GM19395 (cell line): ENCODE measurements at regions not wholly inside any gene's neighbourhood (a gene's known extent, or its start where the extent isn't known, plus 50 kb on each side); places are given as distances from the start of the nearest gene placed in this dataset.
"Not testable (repeated sequence)": the region's sequence is repeated elsewhere in the genome, so short reads cannot be mapped to it uniquely, and the experiment has no call there.

Experiments
- ATAC-seq: cut with Tn5 transposase; IDR thresholded peaks from one replicate; pipeline ENCODE4 v1.9.1; 2021; ENCODE audit warnings: mild to moderate bottlenecking, moderate library complexity; ENCODE audit not compliant: unreplicated experiment

DNA sequence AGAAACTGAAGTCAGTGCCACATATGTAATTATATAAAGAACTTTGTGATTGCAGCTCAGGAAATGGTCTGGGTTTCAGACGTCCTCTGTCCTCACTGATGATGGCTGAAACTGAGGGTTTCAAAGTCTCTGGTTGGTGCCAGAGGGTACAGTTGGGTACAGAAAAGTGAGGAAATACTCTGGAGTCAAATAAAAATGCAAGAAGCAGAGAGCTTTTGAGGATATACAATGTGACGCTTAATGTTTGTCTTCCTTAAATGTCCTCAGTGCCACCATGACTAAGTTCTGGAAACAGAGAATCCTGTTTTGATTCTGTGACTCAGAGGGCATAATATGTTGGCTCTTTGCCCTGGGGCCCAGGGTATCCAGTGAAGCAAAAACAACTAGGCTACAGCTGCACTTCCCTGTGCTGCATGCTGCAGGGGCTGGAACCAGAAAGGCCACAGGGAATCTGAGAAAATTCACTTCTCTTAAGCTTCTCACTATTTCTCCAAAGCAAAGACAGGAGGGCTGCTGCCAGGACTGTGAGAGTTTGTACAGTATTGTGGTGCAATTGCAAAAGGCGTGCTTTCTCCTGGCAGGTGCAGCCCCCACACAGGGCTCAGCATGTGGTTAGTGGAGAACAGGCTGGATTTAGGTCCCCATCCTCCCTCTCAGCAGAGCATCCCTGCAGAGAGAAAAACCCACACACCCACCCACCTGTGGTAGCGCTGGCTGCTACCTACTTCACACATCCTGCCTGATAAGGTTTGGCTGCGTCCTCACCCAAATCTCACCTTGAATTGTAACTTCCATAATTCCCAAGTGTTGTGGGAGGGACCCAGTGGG is 169.5 kb upstream of the SVIL start:
- no peak for ATAC-seq

DNA sequence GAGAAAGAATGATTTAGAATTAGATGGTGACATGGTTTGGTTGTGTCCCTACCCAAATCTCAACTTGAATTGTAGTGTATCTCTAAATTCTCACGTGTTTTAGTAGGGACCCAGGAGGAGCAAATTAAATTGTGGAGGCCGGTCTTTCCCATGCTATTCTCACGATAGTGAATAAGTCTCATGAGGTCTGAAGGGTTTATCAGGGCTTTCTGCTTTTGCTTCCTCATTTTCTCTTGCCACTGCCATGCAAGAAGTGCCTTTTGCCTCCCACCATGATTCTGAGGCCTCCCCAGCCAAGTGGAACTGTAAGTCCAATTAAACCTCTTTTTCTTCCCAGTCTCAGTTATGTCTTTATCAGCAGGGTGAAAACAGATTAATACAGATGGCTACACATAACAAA is 167.4 kb upstream of the SVIL start:
- no peak for ATAC-seq

DNA sequence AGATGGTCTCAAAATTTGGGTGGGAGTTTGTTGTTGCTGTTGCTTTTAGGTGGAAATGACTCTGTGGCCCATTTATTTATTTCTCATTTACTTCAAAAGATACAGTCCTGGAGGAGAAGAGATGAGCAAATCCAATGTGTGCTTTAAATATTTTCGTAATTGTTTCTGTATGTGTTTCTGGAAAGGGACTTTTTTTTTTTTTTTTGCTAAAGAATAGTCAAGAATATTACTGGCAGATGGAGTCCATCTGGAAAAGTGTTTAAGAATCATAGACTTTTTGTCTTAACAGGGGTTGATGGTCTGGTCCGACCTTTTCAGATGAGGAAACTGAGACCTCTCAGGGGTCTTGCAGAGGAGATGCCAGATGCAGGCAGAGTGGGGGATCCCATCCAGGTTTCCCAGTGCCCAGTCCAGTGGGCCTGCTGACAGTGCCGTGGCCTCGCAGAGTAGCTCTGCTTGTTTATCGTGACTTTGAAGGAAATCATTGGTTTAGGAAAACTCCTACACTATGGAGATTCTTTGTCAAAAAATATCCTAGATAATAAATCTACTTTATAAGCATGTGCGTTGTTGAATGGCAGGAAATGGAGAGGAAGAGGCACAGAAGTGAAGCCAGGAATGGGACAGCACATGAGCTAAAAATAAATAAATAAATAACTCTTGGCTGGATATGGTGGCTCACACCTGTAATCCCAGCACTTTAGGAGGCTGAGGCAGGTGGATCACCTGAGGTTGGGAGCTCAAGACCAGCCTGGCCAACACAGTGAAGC is 164.3 kb upstream of the SVIL start:
- ATAC-seq = no peak

DNA sequence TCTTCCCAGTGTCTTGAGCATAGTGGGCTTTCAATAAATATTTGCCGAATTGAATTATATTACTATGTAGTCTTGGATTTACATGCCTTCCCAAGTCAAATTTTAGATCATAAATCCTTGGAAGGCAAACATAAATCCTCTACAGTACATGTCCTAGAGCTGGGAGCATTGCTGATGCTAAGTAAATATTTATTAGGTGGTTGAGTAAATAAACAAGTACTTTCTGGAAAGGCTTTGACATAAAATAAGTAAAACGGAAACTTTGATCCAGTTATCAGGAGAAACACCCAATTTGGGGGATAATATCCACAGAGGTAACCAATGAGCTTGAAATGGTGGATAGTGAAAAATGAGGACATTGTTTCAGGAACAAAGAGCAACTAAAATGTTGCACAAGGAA is 162.8 kb upstream of the SVIL start:
- no peak for ATAC-seq

DNA sequence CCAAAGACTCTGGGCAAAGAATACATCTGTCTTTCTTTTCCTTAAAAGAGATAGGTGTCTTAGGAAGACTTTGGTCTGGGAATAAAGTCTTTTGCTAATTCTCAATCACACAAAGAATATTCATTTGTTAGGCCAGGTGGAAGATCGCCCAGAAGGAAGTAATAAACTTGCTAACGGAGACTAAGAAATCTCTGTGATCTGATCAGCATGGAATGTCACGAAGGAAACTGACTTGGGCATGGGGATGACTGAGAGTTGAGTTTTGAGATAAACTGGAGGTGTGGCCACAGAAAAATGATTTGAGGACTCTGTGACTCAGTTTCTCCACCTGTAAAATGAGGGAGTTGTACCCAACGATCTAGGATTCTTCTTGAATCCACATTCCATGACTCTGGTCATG is 161.1 kb upstream of the SVIL start:
- no peak for ATAC-seq

DNA sequence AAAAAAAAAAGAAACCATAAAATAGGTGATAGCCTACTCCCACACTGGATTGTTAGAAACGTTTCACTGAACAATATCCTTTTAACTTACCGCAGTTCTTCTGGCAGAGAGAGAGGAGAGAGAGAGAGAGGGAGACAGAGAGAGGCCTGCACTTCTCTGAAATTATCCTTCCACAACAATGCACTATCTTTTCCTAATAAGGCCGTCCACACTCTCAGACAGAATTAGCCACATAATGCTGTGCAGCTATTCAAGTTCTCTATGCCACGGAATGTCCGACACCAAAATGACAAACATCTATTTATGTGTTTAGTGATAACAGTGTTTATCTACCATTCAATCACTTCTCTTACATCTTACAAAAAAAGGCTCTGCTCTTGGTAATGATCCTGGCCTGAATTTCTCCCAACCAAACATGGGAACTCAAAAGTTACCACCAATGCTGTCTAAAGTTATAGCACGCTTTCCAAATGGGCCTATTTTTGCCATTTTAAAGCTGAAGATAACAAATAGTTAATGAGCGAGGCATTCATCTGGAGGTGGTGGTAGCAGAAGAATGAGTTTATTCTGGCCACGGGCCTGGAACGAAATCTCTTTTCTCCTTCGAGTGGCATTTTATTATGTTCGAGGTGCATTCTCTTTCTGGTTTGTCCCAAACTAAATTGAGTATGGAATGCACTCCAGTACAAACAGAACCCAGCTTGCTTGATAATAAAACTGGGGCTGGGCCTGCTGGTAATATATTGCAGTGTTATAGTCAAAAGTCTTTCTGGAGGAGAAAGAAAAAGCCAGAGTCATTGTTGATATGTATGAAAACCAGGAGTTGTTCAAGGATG is 160.2 kb upstream of the SVIL start:
- ATAC-seq = no peak

DNA sequence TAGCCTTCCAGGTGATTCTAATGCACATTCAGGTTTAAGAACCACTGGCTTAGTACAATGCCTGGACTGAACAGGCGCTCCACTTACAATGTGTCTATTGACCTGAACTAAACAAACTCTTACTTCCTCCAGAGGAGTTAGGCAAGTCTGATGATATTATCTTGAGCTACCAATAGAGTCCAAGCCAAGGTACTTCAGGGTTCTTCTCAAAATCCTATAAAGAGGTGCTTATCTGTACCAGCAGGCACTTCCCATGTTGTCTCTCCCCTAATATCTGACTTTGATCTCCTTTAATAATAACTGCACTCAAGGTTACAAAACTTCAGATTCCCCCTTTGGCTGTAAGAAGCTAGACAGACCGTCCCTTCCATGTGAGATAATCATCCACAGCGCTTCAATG is 157.0 kb upstream of the SVIL start:
- no peak for ATAC-seq

DNA sequence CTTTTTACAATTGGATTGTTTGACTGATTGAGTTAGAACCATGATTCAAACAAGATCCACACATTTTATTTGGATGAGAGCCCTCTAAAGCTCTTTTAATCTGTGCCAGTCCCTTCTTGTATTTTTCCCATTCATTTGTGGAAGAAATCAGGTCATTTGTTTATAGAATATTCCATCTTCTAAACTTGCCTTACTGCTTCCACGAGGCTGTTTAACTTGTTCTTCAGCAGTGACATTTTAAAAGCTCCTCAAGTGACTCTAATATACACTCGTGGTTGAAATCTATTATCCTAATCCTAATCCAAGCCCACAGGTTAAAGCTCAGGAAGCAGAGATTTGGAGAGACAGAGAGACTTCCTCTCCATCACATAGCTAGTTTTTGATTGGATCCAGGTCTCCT is 155.4 kb upstream of the SVIL start:
- ATAC-seq = no peak

DNA sequence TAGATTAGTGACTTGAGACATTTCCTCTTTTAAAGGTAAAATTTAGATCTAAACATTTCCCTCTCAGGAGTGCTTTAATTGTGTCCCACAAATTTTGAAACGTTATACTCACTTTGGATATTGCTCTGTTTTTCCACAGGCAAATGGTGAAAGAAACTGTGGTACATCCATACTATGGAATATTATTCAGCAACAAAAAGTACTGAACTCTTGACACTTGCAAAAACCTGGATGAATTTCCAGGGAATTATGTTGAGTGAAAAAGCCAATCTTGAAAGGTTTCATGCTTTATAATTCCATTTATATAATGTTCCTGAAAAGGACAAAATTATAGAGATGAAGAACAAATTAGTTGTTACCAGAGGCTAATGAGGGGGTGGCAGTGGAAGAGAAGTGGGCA is 153.3 kb upstream of the SVIL start:
- ATAC-seq = no peak

DNA sequence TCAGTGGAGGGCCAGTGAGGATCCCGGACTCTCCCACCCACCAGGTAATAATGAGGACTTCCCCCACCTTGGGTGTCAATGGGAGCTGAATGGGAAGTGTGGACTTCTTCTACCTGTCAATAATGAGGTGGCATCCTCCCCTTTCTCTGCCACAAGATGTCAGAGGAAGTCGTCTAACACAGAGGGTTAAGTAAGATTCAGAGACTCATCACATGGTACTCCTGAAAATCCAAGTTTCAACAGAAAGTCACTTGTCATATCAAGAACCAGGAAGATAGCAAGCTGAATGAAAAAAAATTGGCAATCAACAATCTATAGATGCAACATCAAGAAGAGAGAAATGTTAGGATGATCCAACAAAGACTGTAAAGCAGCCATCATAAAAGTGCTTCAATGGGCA is 150.9 kb upstream of the SVIL start:
- no peak for ATAC-seq

DNA sequence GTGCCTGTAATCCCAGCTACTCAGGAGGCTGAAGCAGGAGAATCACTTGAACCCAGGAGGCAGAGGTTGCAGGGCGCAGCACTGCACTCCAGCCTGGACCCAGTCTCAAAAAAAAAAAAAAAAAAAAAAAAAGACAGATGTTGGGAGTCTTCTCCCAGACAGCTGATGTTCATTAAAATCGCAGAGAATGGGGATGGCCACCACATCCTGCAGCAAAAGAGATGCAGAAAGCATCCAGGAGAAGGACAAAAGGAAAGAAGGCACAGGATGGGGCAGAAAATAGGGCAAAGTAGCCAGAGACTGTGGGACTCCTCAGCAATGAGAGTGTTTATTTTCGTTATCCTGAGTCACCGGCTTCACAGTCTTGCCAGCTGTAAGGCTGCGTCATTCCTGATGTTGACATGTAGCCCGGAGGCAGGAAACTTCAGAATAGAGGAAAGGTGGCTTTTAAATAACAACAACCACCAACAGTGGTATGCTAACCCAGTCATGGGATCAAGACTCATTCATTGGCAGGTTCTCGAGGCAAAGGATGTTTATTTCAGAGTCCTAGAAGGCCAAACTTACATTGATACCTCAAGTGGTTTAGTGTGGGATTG is 149.5 kb upstream of the SVIL start:
- no peak for ATAC-seq

DNA sequence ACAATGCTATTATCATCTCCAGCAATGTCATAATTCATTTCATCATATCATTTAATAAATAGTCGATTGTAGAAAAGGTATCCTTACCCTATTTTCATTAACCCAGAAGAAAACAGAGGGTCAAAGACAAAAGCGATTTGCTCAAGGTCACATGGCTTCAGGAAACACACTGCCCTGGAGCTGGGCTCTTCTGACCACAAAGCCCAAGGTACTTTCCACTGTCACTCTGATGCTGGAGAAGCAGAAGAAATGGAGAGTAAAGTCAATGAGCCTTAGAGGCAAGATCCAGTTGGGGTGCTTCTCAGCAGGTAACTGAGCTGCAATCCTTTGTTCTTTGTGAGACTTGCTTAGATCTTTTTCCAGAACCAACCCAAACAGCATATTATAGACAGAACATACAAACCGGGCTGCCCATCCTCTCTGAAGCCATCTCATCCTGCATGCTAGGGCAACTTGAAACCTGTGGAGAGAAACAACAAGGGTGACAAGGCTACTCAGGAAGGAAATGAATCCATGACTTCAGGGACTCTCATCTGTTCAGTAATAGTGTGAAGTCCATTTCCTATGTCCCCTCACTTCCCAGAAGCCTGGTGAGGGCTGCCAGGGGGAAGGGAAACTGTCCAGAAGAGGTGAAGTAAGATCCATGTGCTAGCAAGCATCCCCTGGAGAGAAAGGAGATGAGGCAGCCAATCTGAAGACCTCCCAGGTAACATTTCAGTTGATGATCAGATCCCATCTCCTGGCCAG is 148.6 kb upstream of the SVIL start:
- no peak for ATAC-seq

DNA sequence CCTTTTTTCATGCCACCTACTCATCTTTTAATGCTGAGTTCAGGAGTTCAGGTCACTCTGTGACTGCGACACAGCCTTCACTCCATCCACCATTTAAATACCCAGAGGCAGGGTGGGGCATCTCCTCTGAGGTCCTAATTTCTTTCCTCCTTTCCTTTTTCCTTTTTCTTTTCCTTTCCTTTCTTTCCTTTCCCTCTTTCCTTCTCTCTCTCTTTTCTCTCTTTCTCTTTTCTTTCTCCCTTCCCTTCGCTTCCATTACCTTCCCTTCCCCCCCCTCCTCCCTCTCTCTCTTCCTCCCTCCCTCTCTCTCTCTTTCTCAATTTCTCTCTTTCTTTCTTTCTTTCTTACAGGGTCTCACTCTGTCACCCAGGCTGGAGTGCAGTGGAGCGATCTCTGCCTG is 145.9 kb upstream of the SVIL start:
- ATAC-seq = no peak

DNA sequence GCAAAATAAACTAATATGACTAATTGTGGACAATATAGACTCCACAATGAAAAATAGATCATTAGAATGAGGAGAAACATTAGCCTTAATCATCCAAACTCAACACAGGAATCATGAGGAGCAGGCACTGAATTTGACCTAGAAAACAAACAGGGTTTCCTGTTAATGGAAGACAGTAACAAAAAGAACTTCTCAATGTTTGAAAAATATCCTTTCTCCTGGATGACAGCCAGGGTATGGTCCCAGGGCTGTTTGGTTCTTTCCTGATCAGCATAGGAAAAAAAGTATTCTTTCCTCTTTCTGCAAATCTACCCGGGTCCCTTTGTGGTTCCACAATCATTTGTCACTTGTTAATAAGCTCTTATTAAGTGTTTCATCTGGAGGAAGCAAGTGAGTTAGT is 145.3 kb upstream of the SVIL start:
- no peak for ATAC-seq

DNA sequence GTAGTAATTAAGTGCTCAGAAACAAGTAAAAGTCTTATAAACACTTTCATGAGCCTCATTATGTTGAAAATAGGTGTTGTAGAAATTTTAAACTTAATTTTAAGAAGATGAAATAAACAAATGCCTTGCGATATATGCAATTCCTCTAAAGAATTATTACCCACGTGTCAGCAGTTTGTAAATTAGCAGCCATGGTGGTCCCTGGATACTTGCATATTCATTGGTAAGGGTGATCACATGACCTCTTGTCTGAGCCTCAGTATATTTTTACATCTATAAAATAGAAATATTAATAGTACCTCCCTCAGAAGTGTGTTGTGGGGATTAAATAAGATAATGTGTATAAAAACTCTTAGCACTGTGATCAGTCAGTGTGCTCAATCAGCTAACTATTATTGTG is 141.5 kb upstream of the SVIL start:
- no peak for ATAC-seq

DNA sequence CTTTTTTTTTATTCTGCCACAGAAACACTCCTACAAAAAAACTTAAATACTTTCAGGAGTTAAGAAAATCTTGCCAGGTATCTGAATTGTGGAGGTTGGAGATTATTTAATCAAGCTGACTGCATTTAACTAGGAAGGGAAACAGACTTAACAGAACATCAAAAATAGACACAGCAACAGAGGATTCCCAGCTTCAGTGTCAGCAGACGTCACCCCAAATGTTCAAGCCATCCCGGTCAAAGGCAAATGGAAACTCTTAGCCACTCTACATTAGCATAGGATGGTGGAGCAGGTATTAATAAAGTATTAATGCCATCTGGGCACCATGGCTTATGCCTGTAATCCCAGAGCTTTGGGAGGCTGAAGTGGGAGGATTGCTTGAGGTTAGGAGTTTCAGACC is 139.7 kb upstream of the SVIL start:
- no peak for ATAC-seq

DNA sequence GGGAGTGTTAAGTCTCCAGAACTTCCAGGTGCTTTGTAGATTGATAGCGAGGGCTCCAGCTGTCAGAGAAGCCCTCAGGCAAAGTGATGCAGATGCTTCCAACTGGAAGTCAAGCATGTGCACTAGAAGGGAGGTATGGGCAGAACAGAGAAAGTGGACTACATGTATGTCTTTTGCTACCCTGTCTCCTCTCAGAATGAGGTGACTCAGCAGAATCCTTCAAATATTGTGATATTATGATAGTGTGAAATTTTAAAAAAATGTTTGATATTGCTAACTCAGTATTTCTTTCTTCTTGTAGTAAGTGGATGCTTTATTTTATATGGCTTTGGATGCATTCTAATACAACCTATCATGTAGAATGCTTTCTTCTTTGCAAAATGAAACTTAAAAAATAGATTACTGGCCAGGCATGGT is 138.9 kb upstream of the SVIL start:
- ATAC-seq = no peak

DNA sequence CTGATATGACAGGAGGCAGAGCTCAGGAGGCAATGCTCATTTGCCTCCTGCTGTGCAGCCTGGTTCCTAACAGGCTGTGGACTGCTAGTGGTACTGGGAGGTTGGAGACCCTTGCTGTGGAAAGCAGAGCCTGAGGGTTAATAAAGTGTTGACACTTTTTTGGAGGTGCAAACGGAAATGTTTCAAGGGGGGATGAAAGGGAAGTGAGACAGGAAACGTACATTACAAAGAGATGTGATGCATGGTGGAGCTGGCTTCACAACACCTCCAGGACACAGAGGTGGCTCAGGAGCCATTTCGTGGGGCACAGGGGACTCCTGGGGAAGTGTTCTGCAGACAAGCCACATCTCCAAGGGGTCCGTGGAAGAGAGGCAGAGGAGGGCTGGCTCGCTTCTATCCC is 137.6 kb upstream of the SVIL start:
- no peak for ATAC-seq

DNA sequence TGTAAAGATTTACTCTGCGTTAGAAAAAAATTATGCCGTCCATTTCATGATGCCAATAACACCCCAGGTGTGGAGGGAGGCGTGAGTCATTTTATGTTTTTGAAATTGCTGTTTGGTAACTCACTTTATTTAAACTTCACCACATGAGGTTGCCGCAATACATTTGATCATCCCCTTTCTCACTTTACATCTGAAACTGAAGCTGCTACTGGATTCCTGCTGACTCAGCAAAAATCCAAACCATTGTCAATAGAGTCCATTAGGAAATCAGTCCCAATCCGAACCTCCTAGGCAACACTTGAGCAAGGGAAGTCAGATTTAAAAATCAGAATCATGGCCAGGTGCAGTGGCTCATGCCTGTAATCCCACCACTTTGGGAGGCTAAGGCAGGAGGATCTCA is 136.6 kb upstream of the SVIL start:
- no peak for ATAC-seq

DNA sequence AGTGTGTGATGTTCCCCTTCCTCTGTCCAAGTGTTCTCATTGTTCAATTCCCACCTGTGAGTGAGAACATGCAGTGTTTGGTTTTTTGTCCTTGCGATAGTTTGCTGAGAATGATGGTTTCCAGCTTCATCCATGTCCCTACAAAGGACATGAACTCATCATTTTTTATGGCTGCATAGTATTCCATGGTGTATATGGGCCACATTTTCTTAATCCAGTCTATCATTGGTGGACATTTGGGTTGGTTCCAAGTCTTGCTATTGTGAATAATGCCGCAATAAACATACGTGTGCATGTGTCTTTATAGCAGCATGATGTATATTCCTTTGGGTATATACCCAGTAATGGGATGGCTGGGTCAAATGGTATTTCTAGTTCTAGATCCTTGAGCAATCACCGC is 134.5 kb upstream of the SVIL start:
- not testable (repeated sequence) for ATAC-seq

DNA sequence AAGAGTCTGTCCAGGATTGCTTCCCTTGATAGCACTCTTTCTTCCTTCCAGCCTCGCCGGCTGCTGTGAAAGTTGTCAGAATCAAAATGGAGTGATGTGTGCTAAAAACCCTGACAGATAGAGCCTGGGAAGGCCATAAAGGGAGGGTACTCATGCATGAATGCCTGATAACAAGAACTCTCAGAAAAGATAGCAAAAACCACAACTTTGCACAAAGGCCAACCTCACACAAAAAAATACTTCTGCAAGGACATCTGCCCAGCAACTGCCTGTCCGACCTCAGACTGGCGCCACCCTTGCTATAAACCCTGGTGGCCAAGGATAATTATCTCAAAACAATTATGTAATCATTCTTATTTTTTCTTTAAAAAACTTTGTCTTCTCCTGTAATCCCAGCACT is 133.2 kb upstream of the SVIL start:
- no peak for ATAC-seq
